ENCODE measurements at regions not wholly inside any gene's neighbourhood (a gene's known extent, or its start where the extent isn't known, plus 50 kb on each side); places are given as distances from the start of the nearest gene placed in this dataset.

- DNase-seq, result no peak
Observed at GRCh38 chr9:18404434-18405029, 69.4 kb upstream of the ADAMTSL1 start.

GRCh38 chr9:18405240-18405639 is 68.7 kb upstream of the ADAMTSL1 start:
- DNase-seq, result no peak

- DNase-seq, result no peak
Observed at GRCh38 chr9:18410983-18411382, 63.0 kb upstream of the ADAMTSL1 start.

GRCh38 chr9:18421391-18421790 is 52.6 kb upstream of the ADAMTSL1 start:
- DNase-seq, result no peak

- no peak for DNase-seq
Observed at GRCh38 chr9:18422296-18423036, 51.5 kb upstream of the ADAMTSL1 start.

- no peak for DNase-seq
Observed at GRCh38 chr9:18423791-18424531, 50.0 kb upstream of the ADAMTSL1 start.
